Lower leg skin (tissue), 4 donors: ENCODE measurements at regions not wholly inside any gene's neighbourhood (a gene's known extent, or its start where the extent isn't known, plus 50 kb on each side); places are given as distances from the start of the nearest gene placed in this dataset.

Experiments
- DNase-seq, 2 donors: peaks; one replicate each; pipeline ENCODE4 v3.0.0-alpha.2; 2019; ENCODE audit warnings: low spot score in 2 of 2
- H3K4me3 ChIP-seq: fragments of 200-600 bp; sonication (generic); 2 replicates; pipeline ENCODE4 v1.5.1; 2017; ENCODE audit warnings: mild to moderate bottlenecking, low read depth; ENCODE audit not compliant: poor library complexity, severe bottlenecking
- CTCF ChIP-seq, 3 donors: fragments of 450-650 bp; IDR thresholded peaks; one replicate each; pipeline ENCODE4 v1.5.1; 2016; ENCODE audit warnings: antibody characterized with exemption in 3 of 3, mild to moderate bottlenecking in 3 of 3, moderate library complexity in 2 of 3
- POLR2A ChIP-seq, 2 donors: fragments of 450-650 bp; IDR thresholded peaks; one replicate each; pipeline ENCODE4 v1.6.1; 2016 to 2017; ENCODE audit warnings: antibody characterized with exemption in 2 of 2, mild to moderate bottlenecking in 1 of 2, moderate library complexity in 1 of 2
- WGBS, 2 donors: methylation state at CpG; one replicate each; pipeline ENCODE4 v1.1.5; 2018; 5-methylcytosine and 5-hydroxymethylcytosine counted together
- intact Hi-C: fragments of 100-400 bp; cut with DNase I; formaldehyde crosslinking; loops from one replicate; pipeline ENCODE4 v1.15.0; 2023; ENCODE audit warnings: low total_unique reads

- no peak overlapping the region for H3K4me3 ChIP-seq
- WGBS, 2 donors, result 86 to 89% methylated on average over 3 of the region's 3 CpGs
- intact Hi-C loops, result no loop called here
- TF ChIP-seq CTCF (IDR thresholded peaks at IDR 0.05) (no peak), POLR2A (IDR thresholded peaks at IDR 0.05) (no peak)
- DNase-seq, result no peak
Observed at GRCh38 chr3:70876154-70876553, 563.7 kb upstream of the MDFIC2 start.

GRCh38 chr3:70874196-70874595 is 561.8 kb upstream of the MDFIC2 start:
- TF ChIP-seq POLR2A (IDR thresholded peaks at IDR 0.05), result no peak
- TF ChIP-seq CTCF (IDR thresholded peaks at IDR 0.05), result no peak
- 91 to 92% methylated on average over 3 of the region's 3 CpGs for WGBS, 2 donors
- H3K4me3 ChIP-seq, result no peak overlapping the region
- no peak for DNase-seq
- intact Hi-C loops, result no loop called here

DNA sequence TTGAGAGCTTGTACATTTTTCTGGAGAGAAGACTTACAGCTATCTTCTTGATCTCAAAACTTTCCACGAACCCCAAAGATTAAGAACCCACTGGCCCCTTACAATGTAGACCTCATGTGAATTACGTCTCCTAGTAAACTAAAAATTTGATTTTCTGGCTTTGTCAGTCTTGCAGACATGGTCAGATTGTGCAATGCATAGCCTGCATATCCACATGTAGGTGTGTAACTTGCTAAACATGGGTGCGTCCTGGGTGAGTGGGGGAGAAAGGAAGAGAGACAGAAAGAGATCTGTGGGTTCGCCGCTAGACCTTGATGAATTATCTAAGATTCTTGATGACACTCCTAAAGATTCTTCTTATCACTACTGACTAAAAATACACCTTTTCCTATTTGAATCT is 561.2 kb upstream of the MDFIC2 start:
- no peak overlapping the region for H3K4me3 ChIP-seq
- TF ChIP-seq POLR2A (IDR thresholded peaks at IDR 0.05) (no peak), CTCF (IDR thresholded peaks at IDR 0.05) (no peak)
- DNase-seq, result no peak
- 89 to 90% methylated on average over 5 of the region's 5 CpGs for WGBS, 2 donors
- intact Hi-C loops, result no loop called here

DNA sequence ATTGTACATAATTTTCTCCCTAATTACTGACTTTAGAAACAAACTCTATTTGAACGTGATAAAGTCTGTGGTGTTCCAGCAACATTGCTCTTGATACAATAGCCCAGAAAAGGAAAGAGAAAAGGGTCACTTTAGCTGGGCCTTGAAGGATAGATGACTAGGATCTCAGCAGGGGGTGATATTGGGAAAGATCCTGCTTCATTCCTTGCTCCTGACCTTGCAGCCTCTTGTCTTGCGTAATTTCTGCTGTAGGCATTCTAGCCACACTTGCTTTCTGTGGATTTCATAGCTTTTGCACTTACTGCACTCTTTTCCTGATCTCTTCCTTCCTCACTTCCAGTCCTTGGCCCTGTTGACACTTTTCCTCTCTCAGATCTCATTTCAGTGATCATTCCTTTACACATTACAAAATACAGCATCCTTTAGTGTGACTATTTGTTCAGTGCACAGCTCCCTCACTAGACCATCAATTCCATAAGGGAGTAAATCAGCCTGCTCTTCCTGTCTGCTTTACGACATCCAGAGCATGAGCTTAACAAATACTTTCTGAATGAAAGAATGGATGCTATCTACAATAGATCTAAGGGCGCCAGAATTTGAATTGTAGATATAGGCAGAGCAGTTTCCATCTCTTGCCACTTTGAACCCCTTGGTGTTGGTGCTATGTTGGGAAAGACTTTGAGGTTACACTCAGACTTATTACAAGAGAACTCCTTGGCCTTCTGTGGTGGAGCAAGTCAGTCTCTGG is 559.6 kb upstream of the MDFIC2 start:
- 87 to 91% methylated on average over 4 of the region's 4 CpGs for WGBS, 2 donors
- H3K4me3 ChIP-seq, result no peak overlapping the region
- intact Hi-C loops, result no loop called here
- DNase-seq, result no peak
- no peak for TF ChIP-seq POLR2A (IDR thresholded peaks at IDR 0.05)
- TF ChIP-seq CTCF (IDR thresholded peaks at IDR 0.05), result no peak

GRCh38 chr3:70870576-70870975 is 558.1 kb upstream of the MDFIC2 start:
- intact Hi-C loops, result no loop called here

More at GRCh38 chr3:70870576-70870975, 558.1 kb upstream of the MDFIC2 start:
- H3K4me3 ChIP-seq, result no peak overlapping the region
- DNase-seq, result no peak
- no peak for TF ChIP-seq CTCF (IDR thresholded peaks at IDR 0.05)
- no peak for TF ChIP-seq POLR2A (IDR thresholded peaks at IDR 0.05)
